GM19455 (cell line): ENCODE measurements at regions not wholly inside any gene's neighbourhood (a gene's known extent, or its start where the extent isn't known, plus 50 kb on each side); places are given as distances from the start of the nearest gene placed in this dataset.
"Not testable (repeated sequence)": the region's sequence is repeated elsewhere in the genome, so short reads cannot be mapped to it uniquely, and the experiment has no call there.

Experiments used
- ATAC-seq: cut with Tn5 transposase; IDR thresholded peaks from one replicate; pipeline ENCODE4 v1.9.1; 2021; ENCODE audit not compliant: unreplicated experiment

DNA sequence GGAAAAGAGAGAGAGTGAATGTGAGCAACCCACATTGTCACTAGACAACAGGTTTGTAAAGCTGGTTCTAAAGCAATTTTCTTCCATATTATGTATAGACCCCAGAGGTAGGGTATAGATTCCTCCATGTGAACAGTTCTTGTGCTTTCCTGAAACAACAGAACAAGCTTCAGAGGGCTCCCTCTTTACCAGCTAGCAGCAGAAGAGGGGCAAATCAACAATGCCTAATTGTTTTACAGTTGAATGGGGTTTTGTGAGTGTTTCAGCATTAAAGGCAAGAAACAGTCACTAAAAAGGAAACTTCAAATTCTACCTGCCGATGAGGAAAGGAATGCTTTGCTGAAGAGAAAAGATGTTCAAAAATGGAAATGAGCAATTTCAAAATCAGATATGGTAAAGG lies 341.2 kb upstream of the KITLG start:
- no peak for ATAC-seq

DNA sequence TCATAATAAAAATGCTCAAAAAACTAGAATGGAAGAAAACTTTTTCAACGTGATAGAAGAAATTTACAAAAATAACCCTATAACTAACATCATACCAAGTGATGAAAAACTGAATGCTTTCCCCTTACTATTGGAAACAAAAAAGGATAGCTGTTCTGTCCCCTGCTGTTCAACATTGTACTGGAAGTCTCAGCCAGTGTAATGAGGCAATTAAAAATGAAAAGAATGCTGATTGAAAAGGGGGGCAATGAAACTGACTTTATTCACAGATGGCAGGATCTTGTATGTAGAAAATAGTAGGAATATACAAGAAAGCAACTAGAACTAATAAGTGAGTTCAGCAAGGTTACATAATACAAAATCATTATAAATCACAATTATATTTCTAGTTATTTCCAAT lies 337.9 kb upstream of the KITLG start:
- no peak for ATAC-seq

DNA sequence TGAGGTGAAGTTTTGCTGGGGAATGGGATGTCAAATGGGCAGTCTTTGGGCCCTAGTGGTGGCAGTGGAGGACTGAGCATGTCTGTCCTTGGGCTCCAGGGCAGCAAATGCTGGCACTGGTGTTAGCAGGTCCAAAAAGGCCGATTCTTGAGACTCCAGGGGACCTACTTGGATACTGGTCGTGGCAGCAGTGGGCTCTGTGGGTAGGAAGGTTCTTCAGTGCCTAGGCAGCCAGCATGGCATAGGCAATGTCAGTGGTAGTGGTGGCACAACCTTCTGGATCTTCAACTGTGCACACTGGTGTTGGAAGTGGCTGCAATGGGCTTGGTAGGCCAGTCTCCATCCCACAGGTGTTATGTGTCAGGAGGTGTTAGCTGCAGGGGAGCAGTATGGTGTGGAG lies 334.7 kb upstream of the KITLG start:
- ATAC-seq = no peak

DNA sequence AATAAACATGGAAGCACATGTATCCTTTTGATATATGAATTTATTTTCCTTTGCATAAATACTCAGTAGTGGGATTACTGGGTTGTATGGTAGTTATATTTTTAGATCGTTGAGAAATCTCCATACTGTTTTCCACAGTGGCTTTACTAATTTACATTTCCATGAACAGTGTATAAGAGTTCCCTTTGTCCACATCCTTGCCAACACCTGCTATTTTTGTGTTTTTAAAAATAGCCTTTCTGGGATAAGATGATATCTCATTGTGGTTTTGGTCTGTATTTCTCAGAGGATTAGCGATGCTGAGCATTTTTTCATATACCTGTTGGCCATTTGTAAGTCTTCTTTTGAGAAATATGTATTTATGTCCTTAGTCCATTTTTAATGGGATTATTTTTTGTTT lies 329.2 kb upstream of the KITLG start:
- no peak for ATAC-seq

DNA sequence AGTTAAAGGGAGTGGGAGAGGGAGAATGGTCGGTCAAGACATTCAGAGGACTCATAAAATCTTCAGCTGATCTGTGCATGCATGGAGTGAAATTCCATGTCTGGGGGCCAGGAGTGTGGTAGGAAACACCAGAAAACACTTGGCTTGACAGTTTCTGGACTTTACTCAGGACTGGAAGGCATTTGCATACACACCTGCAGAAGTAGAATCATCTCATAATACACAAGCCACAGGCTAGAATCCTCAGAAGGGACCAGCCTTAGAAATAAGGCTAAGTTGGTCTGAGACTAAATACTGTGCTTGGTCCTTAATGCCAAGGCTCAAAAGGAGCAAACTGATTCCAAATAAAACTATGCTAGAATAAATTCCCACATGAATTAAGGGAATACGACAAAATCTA lies 328.1 kb upstream of the KITLG start:
- no peak for ATAC-seq

DNA sequence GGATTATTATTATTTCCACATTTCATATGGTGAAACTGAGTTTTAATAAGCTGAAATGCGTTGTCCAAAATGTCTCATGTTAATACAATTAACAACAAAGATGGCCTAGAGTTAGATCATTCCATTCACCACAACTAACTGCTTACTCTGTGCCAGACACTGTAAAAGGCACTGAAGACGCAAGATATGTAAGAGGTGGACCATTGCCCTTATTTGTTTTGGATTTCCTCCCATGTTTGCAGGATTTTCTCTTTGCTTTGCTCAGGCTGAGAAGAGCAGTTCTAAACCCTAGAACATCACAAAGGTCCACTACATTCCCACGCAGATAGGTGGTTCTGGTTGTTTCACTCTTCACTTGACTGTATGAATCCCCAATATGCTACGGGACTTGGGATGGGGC lies 324.4 kb upstream of the KITLG start:
- no peak for ATAC-seq

DNA sequence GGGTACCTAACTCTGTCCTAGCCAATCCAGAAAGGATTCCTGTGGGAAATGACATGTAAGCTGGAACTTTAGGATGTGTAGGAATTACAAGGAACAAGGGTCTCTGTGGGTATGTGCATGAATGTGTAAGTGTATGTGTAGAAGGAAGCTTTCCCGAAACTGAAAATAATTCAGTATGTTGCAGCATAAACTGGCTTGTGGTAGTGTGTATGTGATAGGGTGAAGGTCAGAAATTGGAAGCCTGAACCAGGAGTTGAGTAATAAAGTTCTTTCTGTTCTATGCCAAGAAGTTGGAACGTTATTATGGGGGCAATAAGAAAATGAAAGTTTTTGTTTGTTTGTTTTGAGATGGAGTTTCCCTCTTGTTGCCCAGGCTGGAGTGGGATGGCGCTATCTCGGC lies 323.1 kb upstream of the KITLG start:
- ATAC-seq = no peak

DNA sequence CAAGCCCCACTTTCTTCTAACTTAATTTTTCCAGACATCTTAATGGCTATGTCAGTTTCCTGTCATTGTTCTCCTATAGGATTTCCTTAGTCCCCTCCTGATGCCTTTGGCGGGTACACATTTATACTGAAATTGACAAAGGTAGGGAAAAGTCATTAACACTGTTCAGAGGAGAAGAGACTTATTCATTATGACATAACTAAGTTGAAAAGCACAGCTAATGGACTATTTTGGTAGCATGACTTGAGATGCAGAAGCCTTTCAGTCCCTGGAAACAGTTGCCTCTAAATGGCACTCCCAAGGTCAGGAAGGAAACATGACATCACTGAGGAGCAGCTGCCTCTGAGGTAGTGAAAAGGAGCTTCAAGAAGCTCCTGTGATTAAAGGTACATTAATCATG lies 317.5 kb upstream of the KITLG start:
- ATAC-seq = no peak

DNA sequence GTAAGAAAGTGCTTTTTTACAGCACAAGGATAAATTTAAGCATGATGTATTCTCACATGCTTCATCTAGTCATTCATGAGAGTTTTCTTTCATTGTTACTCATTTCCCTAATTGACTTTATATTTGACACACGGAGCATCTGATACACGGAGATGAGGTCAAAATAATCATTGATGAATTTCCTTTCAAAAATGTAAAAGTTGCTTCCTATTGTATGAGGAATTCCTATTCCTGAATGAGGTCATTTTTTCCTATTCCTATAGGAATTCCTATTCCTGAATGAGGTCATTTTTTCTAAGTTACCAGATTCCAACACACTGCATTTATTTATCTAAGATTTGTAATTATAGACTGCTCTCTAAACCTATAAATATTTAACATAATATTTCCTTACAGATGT lies 316.7 kb upstream of the KITLG start:
- no peak for ATAC-seq

DNA sequence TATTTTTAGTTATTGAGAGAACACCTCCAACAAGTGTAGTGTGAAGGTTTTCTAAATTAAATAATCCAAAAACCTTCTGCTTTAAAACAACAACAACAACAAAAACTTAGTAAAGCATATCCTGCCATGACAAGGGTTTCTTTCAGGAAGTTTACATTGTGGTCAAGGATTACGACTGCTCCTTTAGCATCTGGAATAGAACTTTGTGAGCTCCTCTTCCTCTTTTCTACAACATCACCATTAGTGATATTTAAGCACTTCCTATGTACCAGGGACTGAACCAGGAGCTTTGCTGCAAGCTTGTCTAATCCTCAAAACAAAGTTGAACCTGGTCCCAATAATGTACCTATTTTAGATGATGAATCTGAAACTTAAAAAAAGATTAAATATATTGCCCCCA lies 315.4 kb upstream of the KITLG start:
- no peak for ATAC-seq

DNA sequence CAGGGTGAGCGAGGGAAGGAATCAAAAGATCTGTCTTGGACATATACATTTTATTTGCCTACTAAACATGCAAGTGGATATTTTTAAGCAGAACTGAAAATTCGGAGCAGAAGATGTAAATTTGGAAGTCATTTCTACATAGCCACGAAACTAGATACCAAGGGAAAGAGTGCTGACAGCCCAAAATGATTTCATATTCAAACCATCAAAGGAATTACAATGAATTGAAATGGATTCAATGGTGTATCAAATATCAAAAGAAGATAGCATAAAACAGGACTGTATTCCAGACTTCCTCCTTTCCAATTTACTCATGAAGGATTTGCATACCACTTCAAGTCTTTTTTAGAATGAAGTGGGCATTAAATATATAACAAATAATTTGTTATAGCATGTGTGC lies 313.5 kb upstream of the KITLG start:
- ATAC-seq = no peak

DNA sequence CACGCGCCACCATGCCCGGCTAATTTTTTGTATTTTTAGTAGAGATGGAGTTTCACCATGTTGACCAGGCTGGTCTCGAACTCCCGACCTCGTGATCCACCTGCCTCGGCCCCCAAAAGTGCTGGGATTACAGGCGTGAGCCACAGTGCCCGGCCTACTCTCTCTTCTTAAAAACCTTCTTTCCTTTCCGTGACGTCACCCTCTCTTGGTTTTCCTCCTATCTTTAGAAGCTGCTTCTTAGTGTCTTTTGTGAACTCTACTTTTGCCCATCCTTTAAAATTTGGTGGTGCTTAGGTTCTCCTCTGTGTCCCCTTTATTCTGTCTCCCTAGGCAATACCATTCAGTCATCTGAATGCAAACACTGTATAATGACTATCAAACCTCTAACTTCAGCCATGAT lies 311.2 kb upstream of the KITLG start:
- not testable (repeated sequence) for ATAC-seq

DNA sequence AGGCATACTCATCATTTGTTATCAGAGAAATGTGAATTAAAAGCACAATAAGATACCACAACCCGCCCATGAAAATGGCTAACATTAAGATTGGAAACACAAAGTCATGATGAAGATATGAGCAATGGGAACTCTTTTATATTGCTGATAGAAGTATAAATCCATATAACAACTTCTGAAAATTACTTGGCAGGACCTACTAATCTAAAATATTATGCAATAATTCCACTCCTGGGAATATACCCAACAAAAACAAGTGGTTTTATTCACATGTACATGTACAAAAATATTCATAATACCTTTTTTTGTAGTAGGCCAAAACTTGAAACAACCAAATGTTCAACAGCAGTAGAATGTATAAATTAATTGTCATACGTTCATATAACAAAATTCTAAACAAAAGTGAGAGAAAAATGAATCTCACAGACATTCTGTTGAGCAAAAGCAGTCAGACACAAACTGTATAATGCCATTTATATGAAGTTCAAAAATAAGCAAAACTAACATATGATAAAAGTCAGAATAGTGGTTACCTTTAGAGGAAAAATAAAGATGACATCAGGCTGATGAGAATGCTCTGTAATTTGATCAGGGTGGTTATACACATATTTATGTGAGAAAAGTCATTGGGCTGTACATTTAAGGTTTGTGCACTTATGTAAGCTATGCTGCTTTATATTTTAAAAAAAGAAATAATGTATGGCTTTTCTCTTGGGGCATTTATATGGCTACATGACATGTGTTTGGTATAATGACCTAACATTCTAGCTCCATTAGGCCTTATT lies 309.2 kb upstream of the KITLG start:
- ATAC-seq = no peak

DNA sequence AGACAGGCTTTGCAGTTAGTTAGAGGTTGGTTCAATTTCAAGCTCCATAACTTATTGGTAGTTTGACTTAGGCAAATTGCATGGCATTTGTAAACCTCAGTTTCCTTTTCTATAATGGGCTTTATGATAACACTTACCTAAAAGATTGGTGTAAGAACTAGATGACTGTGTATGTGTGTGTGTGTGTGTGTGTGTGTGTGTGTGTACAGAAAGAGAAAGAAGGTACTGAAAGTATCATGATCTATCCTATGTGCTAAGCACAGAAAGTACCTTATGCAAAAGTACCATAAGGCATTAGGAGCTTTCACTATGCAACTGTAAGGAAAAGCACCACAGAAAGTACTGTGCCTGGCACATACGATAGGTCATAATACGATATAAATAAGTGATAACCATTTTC lies 304.3 kb upstream of the KITLG start:
- no peak for ATAC-seq

DNA sequence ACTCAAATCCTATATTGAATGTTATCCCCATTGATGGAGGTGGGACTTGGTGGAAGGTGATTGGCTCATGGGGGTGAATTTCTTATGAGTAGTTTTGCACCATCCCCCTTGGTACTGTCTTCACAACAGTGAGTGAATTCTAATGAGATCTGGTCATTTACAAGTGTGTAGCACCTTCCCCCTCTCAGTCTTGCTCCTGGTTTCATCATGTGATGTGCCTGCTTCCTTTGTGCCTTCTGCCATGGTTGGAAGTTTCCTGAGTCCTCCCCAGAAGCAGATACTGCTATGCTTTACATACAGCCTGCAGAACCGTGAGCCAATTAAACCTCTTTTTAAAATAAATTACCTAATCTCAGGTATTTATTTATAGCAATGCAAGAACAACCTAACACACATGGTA lies 302.4 kb upstream of the KITLG start:
- no peak for ATAC-seq

DNA sequence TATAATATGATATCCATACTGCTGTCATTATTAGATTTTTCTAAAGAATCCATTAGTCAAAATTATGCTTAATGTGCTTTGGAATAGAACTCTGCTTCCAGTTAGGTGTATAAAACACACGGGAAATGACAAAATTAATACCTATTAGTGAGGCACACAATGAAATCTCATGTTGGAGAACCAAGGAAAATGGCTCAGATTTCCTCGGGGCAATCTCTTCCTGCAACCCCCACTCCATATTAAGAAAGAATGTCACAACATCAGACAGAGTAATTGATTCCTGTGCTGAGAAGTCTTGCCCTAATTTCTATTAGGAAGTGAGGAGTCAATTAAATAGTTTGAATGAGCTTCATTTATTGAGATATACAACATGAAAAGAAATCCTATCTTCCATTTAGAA lies 299.8 kb upstream of the KITLG start:
- no peak for ATAC-seq

DNA sequence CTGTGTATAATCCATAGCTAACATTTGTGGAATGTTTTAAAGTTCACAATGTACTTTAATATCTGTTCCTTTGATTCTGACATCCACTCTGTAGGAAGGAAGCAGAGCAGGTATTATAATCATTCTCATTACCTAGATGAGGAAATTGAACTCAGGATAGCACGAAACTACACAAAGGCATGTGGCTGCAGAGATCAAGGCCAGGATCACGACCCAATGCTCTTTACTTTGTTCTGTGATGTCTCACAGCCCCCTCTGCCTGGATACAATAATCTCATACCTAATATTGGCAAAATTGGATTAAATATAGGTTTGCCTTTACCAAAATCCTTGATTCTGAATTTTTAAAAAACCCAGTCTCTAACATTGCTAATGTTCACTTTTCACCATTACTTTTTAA lies 298.0 kb upstream of the KITLG start:
- no peak for ATAC-seq

DNA sequence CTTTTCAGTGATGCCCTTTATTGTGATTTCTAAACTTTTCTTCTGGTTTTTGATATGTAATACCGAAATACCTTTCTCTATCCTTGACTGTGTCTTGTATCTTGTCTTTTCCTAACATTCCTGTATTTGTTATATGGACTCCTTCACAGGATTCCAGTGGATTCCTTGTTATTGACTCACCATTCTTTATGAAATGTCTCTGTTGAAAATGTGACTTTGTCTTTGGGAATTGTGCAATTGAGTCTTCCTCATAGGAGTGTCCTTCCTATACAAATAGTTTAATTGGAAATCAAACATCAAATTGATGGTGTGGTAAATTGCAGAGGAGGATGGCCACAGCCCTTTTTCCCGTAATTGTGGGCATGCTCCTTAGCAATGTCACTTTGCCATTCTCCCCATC lies 296.6 kb upstream of the KITLG start:
- no peak for ATAC-seq

DNA sequence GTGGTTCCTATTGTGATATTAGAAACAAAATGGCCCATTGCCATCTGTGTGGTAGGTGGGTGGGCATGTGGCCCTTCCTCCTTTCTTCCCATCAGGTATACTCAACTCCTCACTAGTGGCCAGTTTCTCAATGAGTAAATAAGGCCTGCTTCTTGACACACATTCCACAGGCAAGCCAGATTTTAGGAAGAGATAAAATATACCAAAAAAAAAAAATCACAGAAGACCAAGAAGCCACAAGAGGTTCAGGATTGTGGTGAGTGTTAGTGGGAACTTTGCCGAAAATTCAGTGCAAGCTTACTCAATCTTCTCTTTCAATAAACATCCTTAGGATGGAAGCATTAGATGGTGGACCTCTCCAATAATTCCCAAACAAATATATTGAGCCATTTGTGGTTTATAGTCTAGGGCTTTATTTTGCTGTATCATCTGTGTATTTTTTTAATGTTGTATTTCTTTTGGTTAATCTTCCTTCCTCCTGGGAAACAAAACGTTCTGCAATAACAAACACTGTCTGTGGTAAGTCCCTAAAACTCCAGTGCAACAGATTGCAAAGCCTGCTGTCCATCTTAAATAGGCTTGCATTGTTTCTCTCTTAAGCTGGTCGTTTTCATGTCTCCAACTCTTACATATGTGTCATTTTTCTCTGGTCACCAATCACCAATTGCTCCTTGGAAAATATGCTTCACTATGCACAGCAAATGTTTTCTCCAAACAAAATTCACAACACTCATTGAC lies 289.9 kb upstream of the KITLG start:
- no peak for ATAC-seq

DNA sequence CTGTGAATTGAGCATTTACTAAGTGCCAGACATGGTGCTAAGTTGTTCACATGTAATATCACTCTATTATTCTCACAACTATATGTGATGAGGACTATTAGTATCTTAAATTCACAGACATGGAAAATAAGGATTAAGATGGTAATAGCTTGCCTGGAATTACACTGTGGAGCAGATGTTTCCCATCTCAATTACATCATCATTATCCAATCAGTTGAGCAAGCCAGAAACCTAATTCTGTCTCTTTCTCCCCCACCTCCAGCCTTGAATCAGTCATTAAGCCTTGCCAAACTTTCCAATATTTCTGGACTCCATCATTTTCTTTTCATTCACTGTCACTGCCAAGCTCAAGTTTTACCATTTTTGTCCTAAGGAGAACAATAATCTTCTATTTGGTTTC lies 287.8 kb upstream of the KITLG start:
- no peak for ATAC-seq

DNA sequence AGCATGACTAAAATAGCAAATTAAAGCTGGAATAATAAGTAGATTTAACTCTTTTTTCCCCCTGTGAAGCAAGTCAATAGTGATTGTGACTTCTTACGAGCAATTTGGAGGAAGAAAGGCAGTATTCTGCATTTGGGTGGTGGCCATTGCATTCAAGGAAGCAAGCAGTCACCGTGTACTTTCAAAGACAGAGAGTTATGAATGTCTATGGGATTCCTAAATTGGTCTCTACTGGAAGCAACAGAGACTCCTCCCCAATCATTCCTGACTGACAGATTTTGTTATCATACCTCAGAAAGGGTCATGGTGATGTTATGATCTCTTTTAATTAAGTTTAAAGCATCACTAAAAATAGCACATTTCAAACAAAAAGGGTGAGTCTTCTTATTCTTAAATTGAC lies 287.2 kb upstream of the KITLG start:
- ATAC-seq = no peak

DNA sequence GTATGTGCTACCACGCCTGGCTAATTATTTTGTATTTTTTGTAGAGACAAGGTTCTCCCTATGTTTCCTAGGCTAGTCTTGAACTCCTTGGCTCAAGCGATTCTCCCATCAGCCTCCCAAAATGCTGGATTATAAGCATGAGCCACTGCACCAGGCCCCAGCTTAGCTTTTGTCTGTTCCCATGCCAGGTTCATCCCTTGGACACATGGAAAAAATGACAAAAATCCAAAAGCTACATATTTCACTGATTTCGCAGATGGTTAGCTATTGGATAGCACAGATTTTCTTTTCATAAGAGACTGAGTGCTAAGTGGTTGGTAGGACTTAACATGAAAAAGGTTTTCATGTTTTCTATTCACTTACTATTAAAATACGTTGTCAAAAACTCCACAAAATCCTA lies 286.6 kb upstream of the KITLG start:
- no peak for ATAC-seq

DNA sequence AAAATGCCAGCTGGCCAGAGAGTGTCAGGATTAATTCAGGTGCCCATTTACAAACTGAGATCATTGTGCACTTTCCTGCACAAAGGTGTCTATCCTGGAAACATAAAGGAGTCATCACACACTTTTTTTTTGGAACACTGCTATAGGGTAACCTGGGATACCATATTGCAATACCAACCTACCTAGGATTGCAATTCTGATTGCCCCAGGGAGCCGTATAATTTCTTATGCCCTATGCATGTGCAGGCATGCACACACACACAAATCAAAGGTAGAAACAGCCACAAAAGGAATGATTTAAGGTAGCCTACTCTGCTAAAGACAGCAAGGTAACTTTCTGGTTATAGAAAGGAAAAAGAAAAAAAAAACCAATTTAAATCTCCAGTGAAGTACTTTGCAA lies 285.3 kb upstream of the KITLG start:
- no peak for ATAC-seq
